ENCODE measurements at regions not wholly inside any gene's neighbourhood (a gene's known extent, or its start where the extent isn't known, plus 50 kb on each side); places are given as distances from the start of the nearest gene placed in this dataset.

- DNase-seq, result no peak
- no peaks in the 10 kb centered on the region for H3K9me3 ChIP-seq (ENCODE audit: severe bottlenecking)
- peak overlapping the region; percentile 68 for H3K27ac ChIP-seq
- no peaks in the 10 kb centered on the region for H3K36me3 ChIP-seq
- H3K27me3 ChIP-seq (ENCODE audit: insufficient read depth, low read depth, severe bottlenecking), result no peaks in the 10 kb centered on the region
- no peak for TF ChIP-seq CTCF (IDR thresholded peaks at IDR 0.05; ENCODE audit: low read depth, low read length)
- no peak overlapping the region for H3K4me3 ChIP-seq (ENCODE audit: low read depth, low read length)
Measured at GRCh38 chr13:110024645-110024980, 238.2 kb upstream of the IRS2 start.

DNA sequence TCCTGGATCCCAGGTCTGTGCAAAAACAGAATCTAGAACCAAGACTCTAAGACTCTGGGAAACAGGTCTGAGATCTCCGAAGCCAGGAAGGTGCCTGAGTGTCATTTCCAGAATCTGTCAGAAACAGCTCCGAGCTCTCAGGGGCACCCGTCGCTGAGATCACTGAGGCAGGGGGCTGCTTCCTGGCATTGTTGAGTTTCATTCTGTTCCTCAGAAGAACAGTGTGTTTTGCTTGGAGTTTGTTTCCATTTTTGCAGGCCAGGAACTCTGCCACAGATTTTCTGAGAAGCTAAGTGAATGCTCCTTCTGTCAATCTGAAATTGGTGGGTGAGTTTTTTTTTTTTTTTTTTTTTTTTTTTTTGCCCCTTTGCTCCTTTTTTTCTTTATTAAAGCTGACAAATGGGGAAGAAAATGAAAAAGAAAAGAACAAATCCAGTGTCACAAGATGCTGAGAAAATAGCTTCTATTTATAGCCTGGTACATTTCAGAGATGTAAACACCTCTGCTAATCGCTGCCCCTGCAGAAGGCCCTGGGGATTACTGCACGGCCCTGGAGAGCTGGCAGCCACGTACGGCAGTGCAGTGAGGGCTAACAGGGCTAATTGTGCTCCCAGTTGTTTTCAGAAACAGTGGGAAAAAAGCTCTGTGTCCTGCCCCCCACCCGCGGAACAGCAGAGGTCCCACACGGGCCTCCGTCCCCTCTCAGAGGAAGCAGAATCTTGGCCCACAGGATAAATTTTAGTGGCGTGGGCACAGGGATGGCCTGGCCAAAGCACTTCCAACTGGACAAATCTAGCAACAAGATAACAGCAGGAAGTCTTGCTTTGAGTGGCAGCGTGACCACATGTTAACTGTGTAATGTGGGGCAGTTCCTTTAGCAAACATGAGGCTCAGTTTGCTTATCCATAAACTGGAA lies 237.6 kb upstream of the IRS2 start:
- Histone ChIP-seq H3K27ac (peak overlapping the region; percentile 68), H3K36me3 (no peaks in the 10 kb centered on the region), H3K9me3 (ENCODE audit: severe bottlenecking) (no peaks in the 10 kb centered on the region), H3K27me3 (ENCODE audit: insufficient read depth, low read depth, severe bottlenecking) (no peaks in the 10 kb centered on the region), H3K4me3 (ENCODE audit: low read depth, low read length) (no peak overlapping the region)
- no peak for TF ChIP-seq CTCF (IDR thresholded peaks at IDR 0.05; ENCODE audit: low read depth, low read length)
- DNase-seq, result peak; percentile 88

DNA sequence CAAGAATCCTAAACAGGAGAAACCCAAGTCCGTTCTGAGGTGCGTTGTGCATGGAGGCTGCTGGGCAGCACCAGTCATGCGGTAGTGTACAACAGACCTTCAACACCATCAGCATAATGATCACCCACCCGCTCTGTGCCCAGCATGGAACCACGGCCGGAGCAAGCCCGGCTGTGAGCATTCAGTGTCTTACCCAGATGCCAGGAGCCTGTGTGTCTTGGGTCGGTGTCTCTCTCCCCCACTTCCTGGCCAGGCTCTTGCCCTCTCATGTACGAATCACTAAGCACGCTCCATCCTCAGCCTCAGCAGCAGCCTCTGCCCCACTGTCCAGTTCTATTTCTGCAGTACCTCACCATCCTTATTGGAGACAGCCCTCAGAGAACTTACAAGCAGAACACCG lies 231.6 kb upstream of the IRS2 start:
- no peak overlapping the region for H3K27ac ChIP-seq
- no peak for TF ChIP-seq CTCF (IDR thresholded peaks at IDR 0.05; ENCODE audit: low read depth, low read length)
- DNase-seq, result no peak

GRCh38 chr13:110017379-110017778 lies 231.0 kb upstream of the IRS2 start:
- no peaks in the 10 kb centered on the region for H3K9me3 ChIP-seq (ENCODE audit: severe bottlenecking)
- no peak for DNase-seq
- no peak for TF ChIP-seq CTCF (IDR thresholded peaks at IDR 0.05; ENCODE audit: low read depth, low read length)
- H3K36me3 ChIP-seq, result no peaks in the 10 kb centered on the region
- no peak overlapping the region for H3K4me3 ChIP-seq (ENCODE audit: low read depth, low read length)
- H3K27me3 ChIP-seq (ENCODE audit: insufficient read depth, low read depth, severe bottlenecking), result no peaks in the 10 kb centered on the region
- H3K27ac ChIP-seq, result no peak overlapping the region

More for the DNA sequence above, 231.6 kb upstream of the IRS2 start:
- H3K36me3 ChIP-seq, result no peaks in the 10 kb centered on the region
- no peaks in the 10 kb centered on the region for H3K27me3 ChIP-seq (ENCODE audit: insufficient read depth, low read depth, severe bottlenecking)
- H3K4me3 ChIP-seq (ENCODE audit: low read depth, low read length), result no peak overlapping the region
- no peaks in the 10 kb centered on the region for H3K9me3 ChIP-seq (ENCODE audit: severe bottlenecking)

GRCh38 chr13:110015253-110015652 lies 228.9 kb upstream of the IRS2 start:
- Histone ChIP-seq H3K27ac (no peak overlapping the region), H3K36me3 (no peaks in the 10 kb centered on the region), H3K4me3 (ENCODE audit: low read depth, low read length) (no peak overlapping the region), H3K9me3 (ENCODE audit: severe bottlenecking) (no peaks in the 10 kb centered on the region), H3K27me3 (ENCODE audit: insufficient read depth, low read depth, severe bottlenecking) (no peaks in the 10 kb centered on the region)
- no peak for TF ChIP-seq CTCF (IDR thresholded peaks at IDR 0.05; ENCODE audit: low read depth, low read length)
- no peak for DNase-seq

- H3K4me3 ChIP-seq (ENCODE audit: low read depth, low read length), result no peak overlapping the region
- TF ChIP-seq CTCF (IDR thresholded peaks at IDR 0.05; ENCODE audit: low read depth, low read length), result no peak
- no peak for DNase-seq
- no peaks in the 10 kb centered on the region for H3K9me3 ChIP-seq (ENCODE audit: severe bottlenecking)
- H3K36me3 ChIP-seq, result no peaks in the 10 kb centered on the region
- no peaks in the 10 kb centered on the region for H3K27me3 ChIP-seq (ENCODE audit: insufficient read depth, low read depth, severe bottlenecking)
- H3K27ac ChIP-seq, result no peak overlapping the region
Measured at GRCh38 chr13:110014719-110015118, 228.3 kb upstream of the IRS2 start.

Measured in WERI-Rb-1 (cell line).